K562 (cell line): ENCODE measurements at regions not wholly inside any gene's neighbourhood (a gene's known extent, or its start where the extent isn't known, plus 50 kb on each side); places are given as distances from the start of the nearest gene placed in this dataset.
"Not testable (repeated sequence)": the region's sequence is repeated elsewhere in the genome, so short reads cannot be mapped to it uniquely, and the experiment has no call there.

Experiments
- IRF2 ChIP-seq: sonication (generic); formaldehyde crosslinking; IDR thresholded peaks from 2 replicates; pipeline ENCODE4 v1.8.1; 2022; ENCODE audit warnings: mild to moderate bottlenecking, missing genetic modification reagents
- POLR2A ChIP-seq: fragments of 450-650 bp; conservative IDR thresholded peaks from 2 replicates; pipeline ENCODE4 v1.6.1; 2016
- POLR3A ChIP-seq: IDR thresholded peaks from 2 replicates; pipeline ENCODE4 v1.6.1; 2011; ENCODE audit warnings: borderline replicate concordance, mild to moderate bottlenecking, moderate library complexity; ENCODE audit not compliant: insufficient read length, insufficient read depth; ENCODE audit errors: extremely low read depth
- RCOR1 ChIP-seq, 2 experiments: IDR thresholded peaks; 2 replicates each; pipeline ENCODE4 v1.6.1; 2012; ENCODE audit warnings: low read depth in 2 of 2, low read length in 2 of 2, borderline replicate concordance in 1 of 2, improper control_type of control experiment in 1 of 2
- SRSF1 ChIP-seq: fragments of 200-400 bp; formaldehyde crosslinking; IDR thresholded peaks from 2 replicates; pipeline ENCODE4 v1.6.1; 2017; ENCODE audit warnings: mild to moderate bottlenecking, low read depth, low read length, moderate library complexity
- ZNF175 ChIP-seq: fragments of 200-800 bp; sonication (Bioruptor generic); IDR thresholded peaks from 2 replicates; pipeline ENCODE4 v1.6.1; 2016; ENCODE audit warnings: low read depth, mild to moderate bottlenecking, missing genetic modification characterization, missing compliant biosample characterization
- ZSCAN29 ChIP-seq: fragments of 450-650 bp; IDR thresholded peaks from 2 replicates; pipeline ENCODE4 v1.6.1; 2017
- TF ChIP-seq, protein P1 (sequence below): sonication (generic); formaldehyde crosslinking; IDR thresholded peaks from 2 replicates; pipeline ENCODE4 v1.9.0; 2022; ENCODE audit warnings: mild to moderate bottlenecking, missing genetic modification reagents
- TF ChIP-seq, protein P2 (sequence below), 3 experiments: IDR thresholded peaks in 2 of 3; conservative IDR thresholded peaks in 1 of 3; 2 replicates each; pipeline ENCODE4 v1.5.1; 2011 to 2012; ENCODE audit warnings: low read length in 3 of 3, mild to moderate bottlenecking in 3 of 3, control low read depth in 2 of 3, improper control_type of control experiment in 1 of 3, inconsistent platforms in 1 of 3, low read depth in 1 of 3, mixed read lengths in 1 of 3, moderate library complexity in 1 of 3; ENCODE audit not compliant: insufficient read depth in 2 of 3

DNA sequence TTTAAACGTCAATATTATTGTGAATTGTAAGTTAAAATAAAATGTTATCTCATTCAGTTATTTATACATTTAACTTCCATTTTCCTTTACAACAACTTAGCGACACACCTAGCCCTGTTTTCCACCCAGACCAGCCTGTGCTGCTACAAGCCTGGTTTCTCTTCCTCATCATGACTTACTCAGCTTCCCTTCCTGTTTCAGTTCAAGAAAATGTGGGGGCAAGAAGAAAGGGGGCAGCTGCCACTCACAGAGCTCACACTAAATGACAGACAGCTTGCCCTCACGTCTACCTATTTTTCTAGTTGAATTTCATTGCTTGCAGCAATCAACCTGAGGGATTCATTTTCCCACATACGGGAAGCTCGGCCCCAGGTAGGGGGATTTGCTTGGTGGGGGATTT lies 496.4 kb downstream of the GOLGA6L6 start:
- not testable (repeated sequence) for TF ChIP-seq IRF2 (CRISPR knock-in tag); RCOR1 (IDR thresholded peaks at IDR 0.05; ENCODE audit: borderline replicate concordance in 1 of 2, low read depth in 2 of 2, low read length in 2 of 2); SRSF1; ZNF175; ZSCAN29; POLR2A; POLR3A
- TF ChIP-seq, protein P1, sequence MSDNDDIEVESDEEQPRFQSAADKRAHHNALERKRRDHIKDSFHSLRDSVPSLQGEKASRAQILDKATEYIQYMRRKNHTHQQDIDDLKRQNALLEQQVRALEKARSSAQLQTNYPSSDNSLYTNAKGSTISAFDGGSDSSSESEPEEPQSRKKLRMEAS (CRISPR knock-in tag): not testable (repeated sequence)
- TF ChIP-seq, protein P2, sequence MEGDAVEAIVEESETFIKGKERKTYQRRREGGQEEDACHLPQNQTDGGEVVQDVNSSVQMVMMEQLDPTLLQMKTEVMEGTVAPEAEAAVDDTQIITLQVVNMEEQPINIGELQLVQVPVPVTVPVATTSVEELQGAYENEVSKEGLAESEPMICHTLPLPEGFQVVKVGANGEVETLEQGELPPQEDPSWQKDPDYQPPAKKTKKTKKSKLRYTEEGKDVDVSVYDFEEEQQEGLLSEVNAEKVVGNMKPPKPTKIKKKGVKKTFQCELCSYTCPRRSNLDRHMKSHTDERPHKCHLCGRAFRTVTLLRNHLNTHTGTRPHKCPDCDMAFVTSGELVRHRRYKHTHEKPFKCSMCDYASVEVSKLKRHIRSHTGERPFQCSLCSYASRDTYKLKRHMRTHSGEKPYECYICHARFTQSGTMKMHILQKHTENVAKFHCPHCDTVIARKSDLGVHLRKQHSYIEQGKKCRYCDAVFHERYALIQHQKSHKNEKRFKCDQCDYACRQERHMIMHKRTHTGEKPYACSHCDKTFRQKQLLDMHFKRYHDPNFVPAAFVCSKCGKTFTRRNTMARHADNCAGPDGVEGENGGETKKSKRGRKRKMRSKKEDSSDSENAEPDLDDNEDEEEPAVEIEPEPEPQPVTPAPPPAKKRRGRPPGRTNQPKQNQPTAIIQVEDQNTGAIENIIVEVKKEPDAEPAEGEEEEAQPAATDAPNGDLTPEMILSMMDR (IDR thresholded peaks at IDR 0.05 in 2 of 3, conservative IDR thresholded peaks at IDR 0.05 in 1 of 3; ENCODE audit: insufficient read depth in 2 of 3, low read depth in 1 of 3, low read length in 3 of 3): not testable (repeated sequence)
